ENCODE measurements at regions not wholly inside any gene's neighbourhood (a gene's known extent, or its start where the extent isn't known, plus 50 kb on each side); places are given as distances from the start of the nearest gene placed in this dataset.

- Histone ChIP-seq H3K9me3 (ENCODE audit: control insufficient read depth in 1 of 2, insufficient read depth in 1 of 2, low read depth in 1 of 2, low read length in 2 of 2) (no peaks in the 10 kb centered on the region), H2AFZ (ENCODE audit: low read depth, low read length, poor library complexity, severe bottlenecking) (no peak overlapping the region), H3K27ac (ENCODE audit: low read depth, low read length) (no peak overlapping the region), H3K36me3 (ENCODE audit: control insufficient read depth in 1 of 2, insufficient read depth in 2 of 2, low read length in 2 of 2) (no peaks in the 10 kb centered on the region), H4K20me1 (ENCODE audit: insufficient read depth) (no peaks in the 10 kb centered on the region; the same call in 1 of the 2 replicates), H3K9ac (ENCODE audit: low read length) (no peak overlapping the region), H3K4me1 (ENCODE audit: control insufficient read depth in 1 of 2, insufficient read depth in 2 of 2, low read length in 2 of 2) (no peaks in the 10 kb centered on the region), H3K79me2 (ENCODE audit: insufficient read depth, low read length) (no peaks in the 10 kb centered on the region), H3K4me3 (replicated peaks in 1 of 2; ENCODE audit: low read depth in 1 of 2, low read length in 2 of 2) (no peak overlapping the region), H3K9me2 (ENCODE audit: insufficient read depth) (no peaks in the 10 kb centered on the region), H3K27me3 (ENCODE audit: insufficient read depth, low read length) (peaks cover 14% of the 10 kb centered on the region; the same call in 1 of the 2 replicates), H3K4me2 (ENCODE audit: low read length) (no peak overlapping the region)
- ATAC-seq (no peak), DNase-seq (ENCODE audit: low read depth, low spot score) (no peak)
- ChIA-PET RAD21 (ENCODE audit: low non-redundant PET in 1 of 2, low total read pairs in 2 of 2, uncharacterized antibody in 2 of 2, unreplicated experiment in 2 of 2) (no interaction called here), POLR2A (no interaction called here), CTCF (no interaction called here)
- no TSS peak for BruUV-seq (replicated peaks)
- TF ChIP-seq SRF (IDR thresholded peaks at IDR 0.05; ENCODE audit: low read depth) (no peak), ZFX (IDR thresholded peaks at IDR 0.05) (no peak), REST (IDR thresholded peaks at IDR 0.05; ENCODE audit: low read depth) (no peak), RAD21 (IDR thresholded peaks at IDR 0.05; ENCODE audit: low read depth) (no peak), ELF1 (IDR thresholded peaks at IDR 0.05; ENCODE audit: borderline replicate concordance, low read depth) (no peak), POLR2AphosphoS5 (IDR thresholded peaks at IDR 0.05; ENCODE audit: low read depth, low read length) (no peak), SIN3A (IDR thresholded peaks at IDR 0.05; ENCODE audit: low read depth) (no peak), POLR2A (IDR thresholded peaks at IDR 0.05; ENCODE audit: borderline replicate concordance, extremely low read depth, insufficient read depth, insufficient read length) (no peak), ZNF274 (IDR thresholded peaks at IDR 0.05; ENCODE audit: low read depth, low read length) (no peak), CTCF (IDR thresholded peaks at IDR 0.05 in 2 of 3, conservative IDR thresholded peaks at IDR 0.05 in 1 of 3; ENCODE audit: borderline replicate concordance in 1 of 3, insufficient read depth in 1 of 3, low read depth in 2 of 3, low read length in 2 of 3) (no peak), ZBTB33 (IDR thresholded peaks at IDR 0.05; ENCODE audit: extremely low read depth, insufficient replicate concordance, low read length) (no peak), TCF7L2 (IDR thresholded peaks at IDR 0.05; ENCODE audit: borderline replicate concordance, extremely low read depth, insufficient read depth, insufficient read length) (no peak), EZH2 (IDR thresholded peaks at IDR 0.05) (no peak), MAX (IDR thresholded peaks at IDR 0.05) (no peak), CBX3 (IDR thresholded peaks at IDR 0.05; ENCODE audit: low read depth) (no peak), FOSL1 (IDR thresholded peaks at IDR 0.05; ENCODE audit: low read depth) (no peak), YY1 (IDR thresholded peaks at IDR 0.05; ENCODE audit: extremely low read depth, insufficient replicate concordance, low read depth, low read length) (no peak), EGR1 (IDR thresholded peaks at IDR 0.05; ENCODE audit: low read depth) (no peak), EZH2phosphoT487 (IDR thresholded peaks at IDR 0.05; ENCODE audit: borderline replicate concordance) (no peak)
- intact Hi-C loops (cut with micrococcal nuclease): no loop called here
These were observed 59.1 kb upstream of the POU2AF2 start for GRCh38 chr11:111186308-111186915.
